ENCODE measurements at regions not wholly inside any gene's neighbourhood (a gene's known extent, or its start where the extent isn't known, plus 50 kb on each side); places are given as distances from the start of the nearest gene placed in this dataset.

DNA sequence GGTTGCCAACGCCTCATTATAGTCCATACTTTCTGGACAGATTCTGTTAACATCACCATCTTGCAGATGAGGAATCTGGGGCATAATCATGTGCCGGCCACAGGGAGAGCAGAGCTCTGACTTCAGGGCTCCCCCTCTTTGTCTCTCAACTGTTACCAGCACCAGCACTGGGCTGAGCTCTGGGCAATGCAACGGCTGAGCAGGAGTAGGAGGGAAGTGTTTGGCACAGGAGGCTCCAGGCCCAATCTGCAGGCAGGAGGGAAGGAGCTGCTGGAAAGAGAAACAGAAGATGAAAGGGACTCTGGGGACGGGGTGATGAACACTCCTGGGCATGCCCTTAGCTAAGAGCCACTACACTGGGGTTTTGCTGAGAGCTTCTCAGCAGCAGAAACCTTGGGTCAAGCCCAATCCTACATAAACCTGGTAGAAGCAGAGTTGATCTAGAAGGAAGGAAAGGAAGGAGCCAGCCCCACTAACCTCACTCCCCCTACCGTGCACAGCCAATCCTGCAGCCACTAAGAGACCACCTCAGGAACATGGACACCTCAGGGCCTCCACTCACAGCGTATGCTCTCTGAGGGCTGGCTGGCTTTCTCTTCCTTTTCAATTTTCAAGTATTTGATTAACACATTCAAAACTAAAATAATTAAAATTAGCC lies 73.1 kb upstream of the SPATA12 start:
- in situ Hi-C loops (cut with HindIII; ENCODE audit: low sequenced_read_pairs) = loop anchor here (25.0 kb wide), 1 partner anchor 100 kb away; no protein-coding TSS in a partner anchor
- no peak for DNase-seq (ENCODE audit: low read depth, low spot score)
- no peak overlapping the region for H3K4me3 ChIP-seq (ENCODE audit: low read depth, low read length)
- TF ChIP-seq, protein P1, sequence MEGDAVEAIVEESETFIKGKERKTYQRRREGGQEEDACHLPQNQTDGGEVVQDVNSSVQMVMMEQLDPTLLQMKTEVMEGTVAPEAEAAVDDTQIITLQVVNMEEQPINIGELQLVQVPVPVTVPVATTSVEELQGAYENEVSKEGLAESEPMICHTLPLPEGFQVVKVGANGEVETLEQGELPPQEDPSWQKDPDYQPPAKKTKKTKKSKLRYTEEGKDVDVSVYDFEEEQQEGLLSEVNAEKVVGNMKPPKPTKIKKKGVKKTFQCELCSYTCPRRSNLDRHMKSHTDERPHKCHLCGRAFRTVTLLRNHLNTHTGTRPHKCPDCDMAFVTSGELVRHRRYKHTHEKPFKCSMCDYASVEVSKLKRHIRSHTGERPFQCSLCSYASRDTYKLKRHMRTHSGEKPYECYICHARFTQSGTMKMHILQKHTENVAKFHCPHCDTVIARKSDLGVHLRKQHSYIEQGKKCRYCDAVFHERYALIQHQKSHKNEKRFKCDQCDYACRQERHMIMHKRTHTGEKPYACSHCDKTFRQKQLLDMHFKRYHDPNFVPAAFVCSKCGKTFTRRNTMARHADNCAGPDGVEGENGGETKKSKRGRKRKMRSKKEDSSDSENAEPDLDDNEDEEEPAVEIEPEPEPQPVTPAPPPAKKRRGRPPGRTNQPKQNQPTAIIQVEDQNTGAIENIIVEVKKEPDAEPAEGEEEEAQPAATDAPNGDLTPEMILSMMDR (IDR thresholded peaks at IDR 0.05; ENCODE audit: low read depth, low read length) = peak; percentile 45

DNA sequence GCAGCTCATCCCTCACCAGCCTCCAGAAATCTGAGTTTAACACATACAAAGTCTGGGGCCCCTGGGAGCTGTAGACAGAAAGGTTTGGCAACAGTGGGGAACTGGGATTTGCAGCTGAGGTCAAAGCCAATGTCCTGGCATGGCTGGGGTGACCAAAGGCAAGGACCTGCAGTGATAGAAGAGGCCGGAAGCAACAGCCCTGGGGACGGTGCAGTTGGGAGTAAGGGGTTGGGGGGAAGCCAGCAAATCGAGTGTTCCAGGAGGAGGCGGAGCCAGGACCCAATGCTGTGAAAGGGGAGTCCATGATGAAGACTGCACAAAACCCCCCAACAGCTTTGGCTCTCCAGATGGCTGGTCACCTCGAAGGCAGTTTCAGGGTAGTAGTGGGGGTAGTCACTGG lies 74.1 kb upstream of the SPATA12 start:
- in situ Hi-C loops (cut with HindIII; ENCODE audit: low sequenced_read_pairs) = loop anchor here (25.0 kb wide), 1 partner anchor 101 kb away; no protein-coding TSS in a partner anchor
- no peak overlapping the region for H3K4me3 ChIP-seq (ENCODE audit: low read depth, low read length)
- DNase-seq (ENCODE audit: low read depth, low spot score) = no peak
- TF ChIP-seq, protein P1 (IDR thresholded peaks at IDR 0.05; ENCODE audit: low read depth, low read length) = no peak

DNA sequence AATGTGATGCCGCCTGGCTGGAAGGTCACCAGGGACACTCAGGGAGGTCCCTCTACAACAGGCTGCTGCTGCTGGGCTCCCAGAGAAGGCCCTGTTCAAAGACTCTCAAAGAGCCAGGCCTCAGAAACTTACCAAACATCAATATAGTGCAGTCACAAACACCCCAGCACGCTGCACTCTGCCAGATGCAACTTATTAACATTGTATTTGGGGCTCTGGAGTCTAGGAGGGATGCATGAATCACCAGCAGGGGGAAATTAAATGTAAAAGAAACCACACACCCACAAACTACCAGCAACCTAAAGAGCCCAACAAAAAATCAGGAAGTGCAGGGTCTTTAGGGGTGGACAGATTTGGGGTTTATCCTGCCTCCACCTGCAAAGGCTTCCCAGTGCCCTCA lies 74.6 kb upstream of the SPATA12 start:
- in situ Hi-C loops (cut with HindIII; ENCODE audit: low sequenced_read_pairs) = loop anchor here (25.0 kb wide), 1 partner anchor 101 kb away; no protein-coding TSS in a partner anchor
- TF ChIP-seq, protein P1 (IDR thresholded peaks at IDR 0.05; ENCODE audit: low read depth, low read length) = peak; percentile 17
- no peak overlapping the region for H3K4me3 ChIP-seq (ENCODE audit: low read depth, low read length)
- peak; percentile 50 for DNase-seq (ENCODE audit: low read depth, low spot score)

DNA sequence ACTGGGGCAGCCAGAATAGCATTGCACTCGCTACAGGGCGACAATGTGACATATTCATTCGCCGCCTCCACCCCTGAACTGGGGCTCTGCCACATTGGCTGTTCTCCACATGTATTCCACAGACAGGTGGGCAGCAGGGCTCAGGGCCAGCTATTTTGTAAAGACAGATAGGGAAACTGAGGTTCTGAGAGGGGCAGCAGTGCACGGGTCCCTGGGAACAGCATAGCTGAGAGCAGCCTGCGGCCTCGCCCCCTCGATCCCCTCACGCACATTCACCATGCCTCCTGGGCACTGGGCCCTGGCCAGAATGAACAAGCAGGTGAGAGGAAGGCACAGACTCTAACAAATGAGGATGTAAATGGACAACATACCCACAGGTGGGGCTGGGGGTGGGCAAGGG lies 75.0 kb upstream of the SPATA12 start:
- in situ Hi-C loops (cut with HindIII; ENCODE audit: low sequenced_read_pairs) = loop anchor here (25.0 kb wide), 1 partner anchor 102 kb away; no protein-coding TSS in a partner anchor
- DNase-seq (ENCODE audit: low read depth, low spot score) = no peak
- TF ChIP-seq, protein P1 (IDR thresholded peaks at IDR 0.05; ENCODE audit: low read depth, low read length) = no peak

DNA sequence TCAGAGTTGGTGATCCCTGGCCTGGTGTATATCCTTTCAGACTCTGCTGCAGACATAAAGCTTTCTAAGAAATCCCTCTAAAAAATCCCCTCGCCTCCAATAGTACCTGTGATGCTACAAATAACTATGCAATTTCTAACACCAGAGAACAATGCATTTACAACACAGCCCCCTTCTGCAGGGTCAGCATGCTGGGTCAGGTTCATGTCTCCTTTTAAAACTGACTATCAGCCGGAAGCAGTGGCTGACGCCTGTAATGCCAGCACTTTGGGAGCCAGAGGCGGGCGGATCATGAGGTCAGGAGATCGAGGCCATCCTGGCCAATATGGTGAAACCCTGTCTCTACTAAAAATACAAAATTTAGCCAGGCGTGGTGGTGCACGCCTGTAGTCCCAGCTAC lies 77.0 kb upstream of the SPATA12 start:
- no peak for DNase-seq (ENCODE audit: low read depth, low spot score)
- TF ChIP-seq, protein P1 (IDR thresholded peaks at IDR 0.05; ENCODE audit: low read depth, low read length) = no peak
- H3K4me3 ChIP-seq (ENCODE audit: low read depth, low read length) = no peak overlapping the region
- in situ Hi-C loops (cut with HindIII; ENCODE audit: low sequenced_read_pairs) = loop anchor here (25.0 kb wide), 1 partner anchor 104 kb away; no protein-coding TSS in a partner anchor

More for the DNA sequence above, 75.0 kb upstream of the SPATA12 start:
- no peak overlapping the region for H3K4me3 ChIP-seq (ENCODE audit: low read depth, low read length)

DNA sequence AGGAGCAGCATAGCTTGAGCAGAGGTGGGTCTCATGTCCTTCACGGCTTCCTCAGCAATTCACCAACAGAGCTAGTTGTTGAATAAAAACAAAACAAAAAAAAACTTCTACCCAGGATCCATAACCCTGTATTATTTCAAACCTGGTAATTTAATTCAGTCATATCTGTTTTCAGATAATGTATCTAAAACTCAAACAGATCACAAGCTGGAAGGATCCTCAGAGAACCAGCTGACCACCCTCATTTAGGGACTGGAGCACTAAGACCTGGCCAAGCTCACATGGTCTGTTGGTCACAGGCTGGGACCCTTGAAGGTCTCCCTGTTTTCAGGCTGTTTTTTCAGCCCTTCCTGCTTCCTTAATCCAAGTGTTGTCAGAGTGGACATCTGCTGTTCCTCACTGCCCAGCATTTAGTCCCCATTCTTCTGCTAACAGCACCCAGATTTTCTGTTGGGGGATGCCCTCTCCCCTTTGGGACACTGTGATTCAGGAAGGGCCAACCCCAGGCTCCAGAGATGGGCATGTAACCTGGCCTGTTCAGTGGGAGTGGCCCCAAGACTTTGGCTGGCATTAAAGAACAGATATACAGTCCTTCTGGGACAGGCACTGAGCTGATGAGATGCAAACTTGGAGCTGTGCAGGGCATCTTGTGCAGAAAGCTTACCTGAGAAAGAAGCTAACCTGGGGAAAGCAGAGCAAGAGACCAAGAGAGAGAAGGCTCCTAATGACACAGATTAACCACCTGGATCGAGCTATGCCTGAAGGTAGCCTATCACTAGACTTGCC lies 78.8 kb upstream of the SPATA12 start:
- TF ChIP-seq, protein P1 (IDR thresholded peaks at IDR 0.05; ENCODE audit: low read depth, low read length) = no peak
- in situ Hi-C loops (cut with HindIII; ENCODE audit: low sequenced_read_pairs) = loop anchor here (25.0 kb wide), 1 partner anchor 106 kb away; no protein-coding TSS in a partner anchor
- no peak for DNase-seq (ENCODE audit: low read depth, low spot score)
- no peak overlapping the region for H3K4me3 ChIP-seq (ENCODE audit: low read depth, low read length)
